B cell (primary cell): ENCODE measurements at regions not wholly inside any gene's neighbourhood (a gene's known extent, or its start where the extent isn't known, plus 50 kb on each side); places are given as distances from the start of the nearest gene placed in this dataset.
"Not testable (repeated sequence)": the region's sequence is repeated elsewhere in the genome, so short reads cannot be mapped to it uniquely, and the experiment has no call there.

ENCODE experiments used
- ATAC-seq: fragments of 200-7000 bp; cut with Tn5 transposase; one replicate; pipeline ENCODE4 v1.10.0; 2021; ENCODE audit warnings: low read depth, mild to moderate bottlenecking, moderate number of reproducible peaks, moderate library complexity
- CTCF ChIA-PET: fragments of 350-600 bp; sonication (Branson Sonifier 250); formaldehyde crosslinking; loops from one replicate; lab custom pipeline; 2021; ENCODE audit warnings: antibody characterized with exemption, inconsistent platforms; lab: Charles Lee
- POLR2A ChIA-PET: fragments of 350-600 bp; sonication (Branson Sonifier 250); formaldehyde crosslinking; loops from one replicate; lab custom pipeline; 2021; ENCODE audit warnings: antibody characterized with exemption; lab: Charles Lee
- DNase-seq: peaks from one replicate; pipeline ENCODE4 v3.0.0; 2013
- H2AFZ ChIP-seq: 2 replicates; pipeline ENCODE4 v1.6.1; 2012; ENCODE audit warnings: mild to moderate bottlenecking, low read depth, low read length; ENCODE audit not compliant: insufficient read depth, poor library complexity, severe bottlenecking
- H3K27ac ChIP-seq, 2 donors: 1 replicate in 1 of 2; 2 replicates in 1 of 2; pipeline ENCODE4 v1.5.1; 2012 to 2013; ENCODE audit warnings: low read length in 2 of 2, mild to moderate bottlenecking in 2 of 2, moderate library complexity in 1 of 2
- H3K27me3 ChIP-seq, 4 experiments: fragments of 200-600 bp in 1 of 4; sonication (generic) in 1 of 4; replicated peaks in 1 of 4; 1 replicate in 2 of 4; 2 replicates in 2 of 4; pipeline versions ENCODE4 v1.6.1 to v1.7.0; 2013 to 2016; ENCODE audit warnings: low read length in 3 of 4, mild to moderate bottlenecking in 2 of 4, mixed read lengths in 1 of 4, moderate library complexity in 1 of 4; ENCODE audit not compliant: insufficient read depth in 4 of 4, control insufficient read depth in 3 of 4; ENCODE audit errors: control extremely low read depth in 1 of 4
- H3K36me3 ChIP-seq, 2 experiments: replicated peaks in 1 of 2; 1 replicate in 1 of 2; 2 replicates in 1 of 2; pipeline versions ENCODE4 v1.6.1 to v1.7.1; 2013; ENCODE audit warnings: low read length in 1 of 2; ENCODE audit not compliant: insufficient read depth in 2 of 2, control insufficient read depth in 1 of 2; ENCODE audit errors: control extremely low read depth in 1 of 2, extremely low read depth in 1 of 2
- H3K4me1 ChIP-seq, 2 donors: fragments of 200-600 bp in 1 of 2; sonication (generic) in 1 of 2; 1 replicate in 1 of 2; 2 replicates in 1 of 2; pipeline versions ENCODE4 v1.5.1 to v1.6.1; 2013 to 2017; ENCODE audit warnings: low read length in 2 of 2; ENCODE audit not compliant: control insufficient read depth in 2 of 2, insufficient read depth in 2 of 2
- H3K4me2 ChIP-seq: replicated peaks from 2 replicates; pipeline ENCODE3; 2012; ENCODE audit warnings: mild to moderate bottlenecking, low read depth, low read length; ENCODE audit not compliant: poor library complexity, severe bottlenecking
- H3K4me3 ChIP-seq, 5 experiments: fragments of 200-600 bp in 1 of 5; sonication (generic) in 1 of 5; 1 replicate in 3 of 5; 2 replicates in 2 of 5; pipeline versions ENCODE4 v1.5.1 to v1.7.0; 2011 to 2016; ENCODE audit warnings: low read length in 4 of 5, mild to moderate bottlenecking in 4 of 5, low read depth in 2 of 5, control low read depth in 1 of 5, moderate library complexity in 1 of 5; ENCODE audit not compliant: insufficient read depth in 1 of 5; ENCODE audit errors: control extremely low read depth in 1 of 5, extremely low read depth in 1 of 5
- H3K79me2 ChIP-seq: fragments of 200-600 bp; sonication (generic); one replicate; pipeline ENCODE4 v1.6.0; 2016; ENCODE audit warnings: low read length; ENCODE audit not compliant: control insufficient read depth, insufficient read depth
- H3K9ac ChIP-seq: fragments of 200-600 bp; sonication (generic); 2 replicates; pipeline ENCODE4 v1.6.1; 2017; ENCODE audit warnings: mild to moderate bottlenecking, low read length, moderate library complexity
- H3K9me3 ChIP-seq, 3 donors: one replicate each; pipeline versions ENCODE4 v1.6.1 to v1.7.1; 2013; ENCODE audit warnings: low read length in 2 of 3; ENCODE audit not compliant: control insufficient read depth in 2 of 3, insufficient read depth in 1 of 3; ENCODE audit errors: control extremely low read depth in 1 of 3
- H4K20me1 ChIP-seq: 2 replicates; pipeline ENCODE4 v1.6.0; 2012; ENCODE audit warnings: mild to moderate bottlenecking, low read length; ENCODE audit not compliant: insufficient read depth, control insufficient read depth, poor library complexity, severe bottlenecking
- H3K27ac Mint-ChIP-seq: one replicate; pipeline ENCODE4 v1.8.0; 2021; ENCODE audit warnings: mixed read lengths
- H3K27me3 Mint-ChIP-seq: one replicate; pipeline ENCODE4 v1.8.0; 2021; ENCODE audit warnings: mixed read lengths
- H3K4me1 Mint-ChIP-seq: one replicate; pipeline ENCODE4 v1.8.0; 2021; ENCODE audit warnings: mixed read lengths
- H3K4me3 Mint-ChIP-seq: one replicate; pipeline ENCODE4 v1.8.0; 2021; ENCODE audit warnings: mixed read lengths
- H3K9me3 Mint-ChIP-seq: one replicate; pipeline ENCODE4 v1.8.0; 2022; ENCODE audit warnings: mixed read lengths; ENCODE audit not compliant: insufficient read depth
- CTCF ChIP-seq: fragments of 200-600 bp; IDR thresholded peaks from one replicate; pipeline ENCODE4 v1.8.0; 2022; ENCODE audit warnings: antibody characterized with exemption, mild to moderate bottlenecking
- EZH2 ChIP-seq: IDR thresholded peaks from 2 replicates; pipeline ENCODE4 v1.6.1; 2012; ENCODE audit warnings: borderline replicate concordance, low read depth, mild to moderate bottlenecking, moderate library complexity, low read length; ENCODE audit not compliant: insufficient read depth, poor library complexity, severe bottlenecking
- WGBS: methylation state at CpG from one replicate; pipeline ENCODE4 v1.1.5; 2013; ENCODE audit warnings: missing lambda C conversion rate; ENCODE audit not compliant: insufficient coverage; 5-methylcytosine and 5-hydroxymethylcytosine counted together
- intact Hi-C: fragments of 100-400 bp; cut with micrococcal nuclease; formaldehyde crosslinking; loops from one replicate; pipeline ENCODE4 v1.10.0; 2022

GRCh38 chr11:81960443-81960842 lies 773.2 kb downstream of the FAM181B start:
- intact Hi-C loops, result loop anchor here (5.0 to 10.0 kb wide), 2 partner anchors 173 to 316 kb away; no protein-coding TSS in a partner anchor
- H3K79me2 ChIP-seq, result no peaks in the 10 kb centered on the region
- DNase-seq, result no peak
- H3K4me2 ChIP-seq, result no peak overlapping the region
- H3K9ac ChIP-seq, result no peak overlapping the region
- no peak overlapping the region for H3K4me3 ChIP-seq
- no peaks in the 10 kb centered on the region for H3K4me1 ChIP-seq
- H2AFZ ChIP-seq, result no peak overlapping the region
- no CpG with 5 or more reads among the region's 3 CpGs for WGBS
- no peak for TF ChIP-seq CTCF
- TF ChIP-seq EZH2, result no peak
- peaks cover 0 to 6% (median 3%) of the 10 kb centered on the region in 3 donors for H3K9me3 ChIP-seq
- H3K36me3 ChIP-seq, result no peaks in the 10 kb centered on the region
- POLR2A ChIA-PET, result no interaction called here
- Mint-ChIP-seq H3K4me3 (no peak overlapping the region), H3K27me3 (no peaks in the 10 kb centered on the region), H3K9me3 (no peaks in the 10 kb centered on the region), H3K27ac (no peak overlapping the region), H3K4me1 (no peaks in the 10 kb centered on the region)
- no peaks in the 10 kb centered on the region for H4K20me1 ChIP-seq
- H3K27ac ChIP-seq, result no peak overlapping the region
- no peaks in the 10 kb centered on the region for H3K27me3 ChIP-seq
- CTCF ChIA-PET, result no interaction called here
- no peak for ATAC-seq

- DNase-seq (no peak), ATAC-seq (no peak)
- H2AFZ ChIP-seq, result no peak overlapping the region
- H3K4me1 ChIP-seq, result no peaks in the 10 kb centered on the region
- peaks cover 0 to 8% (median 3%) of the 10 kb centered on the region in 3 donors for H3K9me3 ChIP-seq
- no peak overlapping the region for H3K27ac Mint-ChIP-seq
- H3K27ac ChIP-seq, result no peak overlapping the region
- WGBS, result 100% methylated on average over 1 of the region's 2 CpGs
- no peaks in the 10 kb centered on the region for H3K27me3 Mint-ChIP-seq
- H3K79me2 ChIP-seq, result no peaks in the 10 kb centered on the region
- no peaks in the 10 kb centered on the region for H3K27me3 ChIP-seq
- H3K4me3 Mint-ChIP-seq, result no peak overlapping the region
- no peaks in the 10 kb centered on the region for H3K4me1 Mint-ChIP-seq
- H3K36me3 ChIP-seq, result no peaks in the 10 kb centered on the region
- no peaks in the 10 kb centered on the region for H3K9me3 Mint-ChIP-seq
- POLR2A ChIA-PET, result no interaction called here
- TF ChIP-seq EZH2 (no peak), CTCF (no peak)
- H4K20me1 ChIP-seq, result no peaks in the 10 kb centered on the region
- H3K9ac ChIP-seq, result no peak overlapping the region
- intact Hi-C loops, result no loop called here
- no peak overlapping the region for H3K4me2 ChIP-seq
- CTCF ChIA-PET, result interaction anchor here (0.7 kb wide), 1 partner anchor 172 kb away, joined by 3 read pairs; no protein-coding TSS in a partner anchor
- H3K4me3 ChIP-seq, result no peak overlapping the region
Measured at GRCh38 chr11:81959341-81959740, 774.3 kb downstream of the FAM181B start.

- H3K36me3 ChIP-seq, H3K27ac Mint-ChIP-seq, DNase-seq, H3K4me3 ChIP-seq, H2AFZ ChIP-seq, ATAC-seq, H3K27ac ChIP-seq, H3K27me3 Mint-ChIP-seq, intact Hi-C loops, H3K9me3 Mint-ChIP-seq, H3K4me2 ChIP-seq, H3K79me2 ChIP-seq, H3K4me1 ChIP-seq, H3K4me1 Mint-ChIP-seq, H3K9ac ChIP-seq, H3K4me3 Mint-ChIP-seq, H4K20me1 ChIP-seq, H3K27me3 ChIP-seq, POLR2A ChIA-PET: not testable (repeated sequence)
- WGBS, result 100% methylated on average over 1 of the region's 6 CpGs
- H3K9me3 ChIP-seq, result peaks cover 0 to 15% (median 3%) of the 10 kb centered on the region in 3 donors
- CTCF ChIA-PET, result interaction anchor here (0.7 kb wide), 1 partner anchor 176 kb away, joined by 3 read pairs; no protein-coding TSS in a partner anchor
Measured at GRCh38 chr11:81954301-81954700, 779.4 kb downstream of the FAM181B start.
